ENCODE measurements at regions not wholly inside any gene's neighbourhood (a gene's known extent, or its start where the extent isn't known, plus 50 kb on each side); places are given as distances from the start of the nearest gene placed in this dataset.

DNA sequence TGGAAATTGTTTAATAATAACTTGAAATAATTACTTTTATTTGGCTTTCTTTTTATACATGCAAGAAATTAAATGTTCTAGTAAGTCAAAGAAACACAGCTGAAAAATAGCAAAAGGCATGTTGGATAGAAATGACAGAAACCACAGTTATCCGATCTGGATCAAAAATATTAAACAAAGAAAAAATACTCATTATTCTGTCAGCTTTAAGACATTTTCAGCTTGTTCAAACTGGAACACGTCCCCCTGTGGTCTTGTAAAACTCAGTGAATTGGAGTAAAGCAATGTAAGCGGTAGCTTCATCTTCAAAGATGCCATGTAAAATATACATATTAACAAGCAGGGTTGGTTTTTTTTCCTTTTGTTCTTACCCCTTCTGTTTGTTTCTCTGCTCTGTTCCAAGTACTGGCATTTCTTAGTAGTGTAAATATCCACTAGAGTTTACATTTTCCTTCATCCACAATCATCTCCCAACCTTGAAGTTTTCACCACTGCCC lies 223.4 kb downstream of the IGSF11 start:
- no peak for TF ChIP-seq GATA2 (IDR thresholded peaks at IDR 0.05; ENCODE audit: low read depth, low read length)
- no peak for TF ChIP-seq GATA3 (IDR thresholded peaks at IDR 0.05; ENCODE audit: low read depth, low read length)
